ENCODE measurements at regions not wholly inside any gene's neighbourhood (a gene's known extent, or its start where the extent isn't known, plus 50 kb on each side); places are given as distances from the start of the nearest gene placed in this dataset.

DNA sequence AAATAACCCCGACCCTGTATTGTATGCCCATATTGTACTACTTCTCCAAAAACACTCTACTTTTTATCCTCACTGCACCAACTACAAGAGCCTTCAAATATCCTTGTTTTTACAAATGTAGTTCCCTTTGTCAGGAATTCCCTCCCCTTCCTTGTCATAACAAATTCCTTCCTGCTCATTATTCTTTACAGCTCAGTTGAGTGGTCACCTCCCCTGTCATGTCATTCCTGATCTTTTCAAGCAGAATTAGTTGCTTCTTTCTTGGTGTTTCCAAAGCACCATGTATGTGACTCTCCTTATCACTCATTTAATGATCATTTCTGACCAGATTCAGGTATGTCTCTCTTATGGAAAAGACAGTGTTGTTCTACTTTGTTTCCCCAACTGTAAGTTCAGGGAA lies 194.2 kb upstream of the SMC2 start (continued):
- TF ChIP-seq, protein P1, sequence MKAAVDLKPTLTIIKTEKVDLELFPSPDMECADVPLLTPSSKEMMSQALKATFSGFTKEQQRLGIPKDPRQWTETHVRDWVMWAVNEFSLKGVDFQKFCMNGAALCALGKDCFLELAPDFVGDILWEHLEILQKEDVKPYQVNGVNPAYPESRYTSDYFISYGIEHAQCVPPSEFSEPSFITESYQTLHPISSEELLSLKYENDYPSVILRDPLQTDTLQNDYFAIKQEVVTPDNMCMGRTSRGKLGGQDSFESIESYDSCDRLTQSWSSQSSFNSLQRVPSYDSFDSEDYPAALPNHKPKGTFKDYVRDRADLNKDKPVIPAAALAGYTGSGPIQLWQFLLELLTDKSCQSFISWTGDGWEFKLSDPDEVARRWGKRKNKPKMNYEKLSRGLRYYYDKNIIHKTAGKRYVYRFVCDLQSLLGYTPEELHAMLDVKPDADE (IDR thresholded peaks at IDR 0.05), result no peak
- TF ChIP-seq, protein P2, sequence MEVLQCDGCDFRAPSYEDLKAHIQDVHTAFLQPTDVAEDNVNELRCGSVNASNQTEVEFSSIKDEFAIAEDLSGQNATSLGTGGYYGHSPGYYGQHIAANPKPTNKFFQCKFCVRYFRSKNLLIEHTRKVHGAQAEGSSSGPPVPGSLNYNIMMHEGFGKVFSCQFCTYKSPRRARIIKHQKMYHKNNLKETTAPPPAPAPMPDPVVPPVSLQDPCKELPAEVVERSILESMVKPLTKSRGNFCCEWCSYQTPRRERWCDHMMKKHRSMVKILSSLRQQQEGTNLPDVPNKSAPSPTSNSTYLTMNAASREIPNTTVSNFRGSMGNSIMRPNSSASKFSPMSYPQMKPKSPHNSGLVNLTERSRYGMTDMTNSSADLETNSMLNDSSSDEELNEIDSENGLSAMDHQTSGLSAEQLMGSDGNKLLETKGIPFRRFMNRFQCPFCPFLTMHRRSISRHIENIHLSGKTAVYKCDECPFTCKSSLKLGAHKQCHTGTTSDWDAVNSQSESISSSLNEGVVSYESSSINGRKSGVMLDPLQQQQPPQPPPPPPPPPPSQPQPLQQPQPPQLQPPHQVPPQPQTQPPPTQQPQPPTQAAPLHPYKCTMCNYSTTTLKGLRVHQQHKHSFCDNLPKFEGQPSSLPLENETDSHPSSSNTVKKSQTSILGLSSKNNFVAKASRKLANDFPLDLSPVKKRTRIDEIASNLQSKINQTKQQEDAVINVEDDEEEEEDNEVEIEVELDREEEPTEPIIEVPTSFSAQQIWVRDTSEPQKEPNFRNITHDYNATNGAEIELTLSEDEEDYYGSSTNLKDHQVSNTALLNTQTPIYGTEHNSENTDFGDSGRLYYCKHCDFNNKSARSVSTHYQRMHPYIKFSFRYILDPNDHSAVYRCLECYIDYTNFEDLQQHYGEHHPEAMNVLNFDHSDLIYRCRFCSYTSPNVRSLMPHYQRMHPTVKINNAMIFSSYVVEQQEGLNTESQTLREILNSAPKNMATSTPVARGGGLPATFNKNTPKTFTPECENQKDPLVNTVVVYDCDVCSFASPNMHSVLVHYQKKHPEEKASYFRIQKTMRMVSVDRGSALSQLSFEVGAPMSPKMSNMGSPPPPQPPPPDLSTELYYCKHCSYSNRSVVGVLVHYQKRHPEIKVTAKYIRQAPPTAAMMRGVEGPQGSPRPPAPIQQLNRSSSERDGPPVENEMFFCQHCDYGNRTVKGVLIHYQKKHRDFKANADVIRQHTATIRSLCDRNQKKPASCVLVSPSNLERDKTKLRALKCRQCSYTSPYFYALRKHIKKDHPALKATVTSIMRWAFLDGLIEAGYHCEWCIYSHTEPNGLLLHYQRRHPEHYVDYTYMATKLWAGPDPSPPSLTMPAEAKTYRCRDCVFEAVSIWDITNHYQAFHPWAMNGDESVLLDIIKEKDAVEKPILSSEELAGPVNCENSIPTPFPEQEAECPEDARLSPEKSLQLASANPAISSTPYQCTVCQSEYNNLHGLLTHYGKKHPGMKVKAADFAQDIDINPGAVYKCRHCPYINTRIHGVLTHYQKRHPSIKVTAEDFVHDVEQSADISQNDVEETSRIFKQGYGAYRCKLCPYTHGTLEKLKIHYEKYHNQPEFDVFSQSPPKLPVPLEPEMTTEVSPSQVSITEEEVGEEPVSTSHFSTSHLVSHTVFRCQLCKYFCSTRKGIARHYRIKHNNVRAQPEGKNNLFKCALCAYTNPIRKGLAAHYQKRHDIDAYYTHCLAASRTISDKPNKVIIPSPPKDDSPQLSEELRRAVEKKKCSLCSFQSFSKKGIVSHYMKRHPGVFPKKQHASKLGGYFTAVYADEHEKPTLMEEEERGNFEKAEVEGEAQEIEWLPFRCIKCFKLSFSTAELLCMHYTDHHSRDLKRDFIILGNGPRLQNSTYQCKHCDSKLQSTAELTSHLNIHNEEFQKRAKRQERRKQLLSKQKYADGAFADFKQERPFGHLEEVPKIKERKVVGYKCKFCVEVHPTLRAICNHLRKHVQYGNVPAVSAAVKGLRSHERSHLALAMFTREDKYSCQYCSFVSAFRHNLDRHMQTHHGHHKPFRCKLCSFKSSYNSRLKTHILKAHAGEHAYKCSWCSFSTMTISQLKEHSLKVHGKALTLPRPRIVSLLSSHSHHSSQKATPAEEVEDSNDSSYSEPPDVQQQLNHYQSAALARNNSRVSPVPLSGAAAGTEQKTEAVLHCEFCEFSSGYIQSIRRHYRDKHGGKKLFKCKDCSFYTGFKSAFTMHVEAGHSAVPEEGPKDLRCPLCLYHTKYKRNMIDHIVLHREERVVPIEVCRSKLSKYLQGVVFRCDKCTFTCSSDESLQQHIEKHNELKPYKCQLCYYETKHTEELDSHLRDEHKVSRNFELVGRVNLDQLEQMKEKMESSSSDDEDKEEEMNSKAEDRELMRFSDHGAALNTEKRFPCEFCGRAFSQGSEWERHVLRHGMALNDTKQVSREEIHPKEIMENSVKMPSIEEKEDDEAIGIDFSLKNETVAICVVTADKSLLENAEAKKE (CRISPR knock-in tag; IDR thresholded peaks at IDR 0.05), result no peak
- TF ChIP-seq JUNB (IDR thresholded peaks at IDR 0.05; ENCODE audit: unreplicated experiment), result no peak
- no peak for TF ChIP-seq POLR2AphosphoS5 (IDR thresholded peaks at IDR 0.05; ENCODE audit: low read depth)
- no peak for TF ChIP-seq ZNF114 (CRISPR knock-in tag; IDR thresholded peaks at IDR 0.05)

DNA sequence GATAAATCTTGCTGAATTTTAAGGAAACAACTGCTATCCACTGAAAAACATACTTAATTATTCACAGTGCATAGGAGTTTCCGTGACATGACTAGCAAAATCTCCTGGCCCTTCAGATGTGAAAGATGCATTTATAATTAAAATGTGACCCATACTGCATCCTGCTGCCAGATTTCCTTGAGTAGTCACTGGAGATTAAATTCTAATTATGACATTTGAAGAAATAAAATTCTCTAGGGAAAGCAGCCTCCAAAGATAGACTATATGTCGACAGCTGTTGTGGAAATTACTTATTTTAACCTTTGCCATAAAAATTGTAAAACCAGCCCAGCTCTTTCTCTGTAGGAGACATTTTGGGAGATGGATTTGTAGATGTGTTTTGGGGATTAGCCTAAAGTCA lies 193.6 kb upstream of the SMC2 start:
- Mint-ChIP-seq H3K9me3 (peaks cover 75% of the 10 kb centered on the region), H3K4me3 (no peak overlapping the region), H3K4me1 (no peaks in the 10 kb centered on the region), H3K27ac (no peak overlapping the region), H3K36me3 (ENCODE audit: low read depth) (peaks cover 14% of the 10 kb centered on the region; the same call in 2 of the 3 replicates), H3K27me3 (ENCODE audit: insufficient read depth, low read depth, poor library complexity) (no peaks in the 10 kb centered on the region)
- Histone ChIP-seq H3K36me3 (ENCODE audit: insufficient read depth) (no peaks in the 10 kb centered on the region), H3K4me3 (no peak overlapping the region), H3K27me3 (ENCODE audit: insufficient read depth) (no peaks in the 10 kb centered on the region), H3K27ac (ENCODE audit: low read depth) (no peak overlapping the region), H3K79me2 (replicated peaks; ENCODE audit: insufficient read depth) (no peaks in the 10 kb centered on the region), H3K9me2 (ENCODE audit: insufficient read depth) (no peaks in the 10 kb centered on the region), H4K20me1 (replicated peaks; ENCODE audit: insufficient read depth) (no peaks in the 10 kb centered on the region), H2AFZ (no peak overlapping the region), H3K4me1 (ENCODE audit: insufficient read depth) (no peaks in the 10 kb centered on the region), H3K4me2 (no peak overlapping the region), H3F3A (replicated peaks; ENCODE audit: low read depth) (no peaks in the 10 kb centered on the region)
- no peak for DNase-seq (ENCODE audit: low spot score)
- ATAC-seq, result no peak
- no peak for TF ChIP-seq STAT1 (IDR thresholded peaks at IDR 0.05; ENCODE audit: unreplicated experiment)
- no peak for TF ChIP-seq CREB1 (CRISPR knock-in tag; IDR thresholded peaks at IDR 0.05; ENCODE audit: low read depth)
- no peak for TF ChIP-seq JUNB (IDR thresholded peaks at IDR 0.05; ENCODE audit: unreplicated experiment)
- TF ChIP-seq EZH2phosphoT487 (IDR thresholded peaks at IDR 0.05; ENCODE audit: unreplicated experiment), result no peak
- no peak for TF ChIP-seq POLR2AphosphoS5 (IDR thresholded peaks at IDR 0.05; ENCODE audit: low read depth)
